SK-N-SH (cell line): ENCODE measurements at regions not wholly inside any gene's neighbourhood (a gene's known extent, or its start where the extent isn't known, plus 50 kb on each side); places are given as distances from the start of the nearest gene placed in this dataset.

Source experiments
- CTCF ChIA-PET: fragments of 300-600, 350-600 bp; formaldehyde crosslinking; extraction: SDS; loops from one replicate; lab custom pipeline; 2021; lab: Yijun Ruan, JAX
- POLR2A ChIA-PET: fragments of 350-600 bp; sonication (Branson Sonifier 250); formaldehyde crosslinking; extraction: SDS; loops from one replicate; lab custom pipeline; 2020; ENCODE audit warnings: antibody characterized with exemption, inconsistent platforms; lab: Yijun Ruan, JAX
- DNase-seq: peaks from one replicate; pipeline ENCODE4 v3.0.0; 2012
- H2AFZ ChIP-seq: fragments of 200-600 bp; sonication (generic); 2 replicates; pipeline ENCODE4 v1.8.1; 2016; ENCODE audit warnings: antibody characterized with exemption, mild to moderate bottlenecking, low read depth
- H3F3A ChIP-seq: fragments of 200-600 bp; sonication (generic); replicated peaks from 2 replicates; pipeline ENCODE3; 2016; ENCODE audit warnings: antibody characterized with exemption, mild to moderate bottlenecking; ENCODE audit not compliant: insufficient read depth
- H3K27ac ChIP-seq, 2 experiments: fragments of 200-500 bp in 1 of 2; fragments of 200-600 bp in 1 of 2; sonication (Bioruptor generic) in 1 of 2; sonication (generic), shearing (Covaris generic) in 1 of 2; 2 replicates each; pipeline versions ENCODE4 v1.5.1 to v1.6.1; 2014 to 2016; ENCODE audit warnings: low read depth in 2 of 2, inconsistent platforms in 1 of 2, low read length in 1 of 2, mild to moderate bottlenecking in 1 of 2, mixed read lengths in 1 of 2
- H3K27me3 ChIP-seq: fragments of 200-600 bp; sonication (generic), shearing (Covaris generic); 2 replicates; pipeline ENCODE4 v1.6.1; 2016; ENCODE audit warnings: mixed run types; ENCODE audit not compliant: insufficient read depth
- H3K36me3 ChIP-seq, 2 experiments: fragments of 200-500 bp in 1 of 2; fragments of 200-600 bp in 1 of 2; sonication (Bioruptor generic) in 1 of 2; sonication (generic) in 1 of 2; replicated peaks in 1 of 2; 2 replicates each; pipeline versions ENCODE3 to v1.5.1; 2014 to 2016; ENCODE audit warnings: low read length in 1 of 2, mild to moderate bottlenecking in 1 of 2; ENCODE audit not compliant: insufficient read depth in 2 of 2, control insufficient read depth in 1 of 2
- H3K4me1 ChIP-seq, 2 experiments: fragments of 200-500 bp in 1 of 2; fragments of 200-600 bp in 1 of 2; sonication (Bioruptor generic) in 1 of 2; sonication (generic), shearing (Covaris generic) in 1 of 2; 2 replicates each; pipeline versions ENCODE4 v1.5.1 to v1.6.1; 2014 to 2016; ENCODE audit warnings: low read depth in 1 of 2, low read length in 1 of 2, mixed run types in 1 of 2; ENCODE audit not compliant: insufficient read depth in 2 of 2, control insufficient read depth in 1 of 2
- H3K4me2 ChIP-seq: fragments of 200-600 bp; sonication (generic), shearing (Covaris generic); 2 replicates; pipeline ENCODE4 v1.6.1; 2017; ENCODE audit warnings: mixed run types
- H3K4me3 ChIP-seq, 2 experiments: fragments of 200-500 bp in 1 of 2; fragments of 200-600 bp in 1 of 2; sonication (Bioruptor generic) in 1 of 2; sonication (generic), shearing (Covaris generic) in 1 of 2; 2 replicates each; pipeline versions ENCODE4 v1.5.1 to v1.8.1; 2014 to 2016; ENCODE audit warnings: low read depth in 2 of 2, inconsistent platforms in 1 of 2, low read length in 1 of 2, mild to moderate bottlenecking in 1 of 2, mixed read lengths in 1 of 2, moderate library complexity in 1 of 2
- H3K79me2 ChIP-seq: fragments of 200-600 bp; sonication (generic); 2 replicates; pipeline ENCODE4 v1.8.1; 2017; ENCODE audit warnings: mild to moderate bottlenecking; ENCODE audit not compliant: insufficient read depth
- H3K9ac ChIP-seq: fragments of 200-600 bp; sonication (generic); 2 replicates; pipeline ENCODE4 v1.6.1; 2017; ENCODE audit warnings: mixed run types
- H3K9me2 ChIP-seq: fragments of 200-600 bp; sonication (generic); 2 replicates; pipeline ENCODE4 v1.6.1; 2017; ENCODE audit warnings: mixed run types
- H3K9me3 ChIP-seq: fragments of 200-600 bp; sonication (generic); 2 replicates; pipeline ENCODE4 v1.6.1; 2017; ENCODE audit warnings: mixed run types, mild to moderate bottlenecking, moderate library complexity
- H4K20me1 ChIP-seq: fragments of 200-600 bp; sonication (generic); 2 replicates; pipeline ENCODE4 v1.6.1; 2017; ENCODE audit warnings: mild to moderate bottlenecking, mixed run types; ENCODE audit not compliant: insufficient read depth
- EP300 ChIP-seq, 2 experiments: IDR thresholded peaks; 2 replicates each; pipeline versions ENCODE4 v1.4.0 to v1.6.1; 2012; ENCODE audit warnings: borderline replicate concordance in 1 of 2, low read depth in 1 of 2, low read length in 1 of 2
- EZH2phosphoT487 ChIP-seq: fragments of 200-600 bp; sonication (generic); IDR thresholded peaks from 2 replicates; pipeline ENCODE4 v1.6.1; 2017; ENCODE audit warnings: low read depth, mixed run types, mild to moderate bottlenecking, antibody characterized with exemption, moderate library complexity, borderline replicate concordance
- FOXM1 ChIP-seq: IDR thresholded peaks from 2 replicates; pipeline ENCODE4 v1.4.0; 2012; ENCODE audit warnings: low read depth, mild to moderate bottlenecking
- GATA2 ChIP-seq: sonication (generic); formaldehyde crosslinking; IDR thresholded peaks from 2 replicates; pipeline ENCODE4 v1.5.0; 2020; ENCODE audit warnings: mild to moderate bottlenecking, missing genetic modification reagents
- JUND ChIP-seq: IDR thresholded peaks from 2 replicates; pipeline ENCODE4 v1.4.0; 2012
- NRF1 ChIP-seq: IDR thresholded peaks from 2 replicates; pipeline ENCODE4 v1.6.1; 2012; ENCODE audit warnings: low read depth, mild to moderate bottlenecking, low read length
- POLR2AphosphoS5 ChIP-seq: IDR thresholded peaks from 2 replicates; pipeline ENCODE4 v1.6.1; 2012; ENCODE audit warnings: low read depth, low read length
- RAD21 ChIP-seq: IDR thresholded peaks from 2 replicates; pipeline ENCODE4 v1.6.1; 2012; ENCODE audit warnings: mild to moderate bottlenecking, low read length
- RFX5 ChIP-seq: IDR thresholded peaks from 2 replicates; pipeline ENCODE4 v1.6.1; 2012; ENCODE audit warnings: mild to moderate bottlenecking, improper control_type of control experiment, low read length
- SIN3A ChIP-seq: IDR thresholded peaks from 2 replicates; pipeline ENCODE4 v1.6.1; 2012; ENCODE audit warnings: low read depth, mild to moderate bottlenecking, low read length, moderate library complexity, borderline replicate concordance
- TCF12 ChIP-seq: IDR thresholded peaks from 2 replicates; pipeline ENCODE4 v1.4.0; 2012
- TEAD4 ChIP-seq: IDR thresholded peaks from 2 replicates; pipeline ENCODE4 v1.4.0; 2012; ENCODE audit warnings: mild to moderate bottlenecking, borderline replicate concordance; ENCODE audit not compliant: insufficient read depth
- YY1 ChIP-seq: IDR thresholded peaks from 2 replicates; pipeline ENCODE4 v1.4.0; 2012; ENCODE audit warnings: low read depth, mild to moderate bottlenecking
- ZBTB33 ChIP-seq: IDR thresholded peaks from 2 replicates; pipeline ENCODE4 v1.4.0; 2012; ENCODE audit warnings: low read depth, borderline replicate concordance
- WGBS: methylation state at CpG from one replicate; pipeline ENCODE4 v1.1.6; 2017; ENCODE audit warnings: low lambda C conversion rate; 5-methylcytosine and 5-hydroxymethylcytosine counted together
- TF ChIP-seq, protein P1 (sequence below): fragments of 200-600 bp; sonication (generic); IDR thresholded peaks from 2 replicates; pipeline ENCODE4 v1.6.1; 2017; ENCODE audit warnings: antibody characterized with exemption, mild to moderate bottlenecking, moderate library complexity
- TF ChIP-seq, protein P2 (sequence below): fragments of 150-350 bp; IDR thresholded peaks from 2 replicates; pipeline ENCODE4 v1.6.1; 2016; ENCODE audit warnings: mild to moderate bottlenecking, low read depth, low read length
- TF ChIP-seq, protein P3 (sequence below): IDR thresholded peaks from 2 replicates; pipeline ENCODE4 v1.4.0; 2012; ENCODE audit warnings: low read depth

DNA sequence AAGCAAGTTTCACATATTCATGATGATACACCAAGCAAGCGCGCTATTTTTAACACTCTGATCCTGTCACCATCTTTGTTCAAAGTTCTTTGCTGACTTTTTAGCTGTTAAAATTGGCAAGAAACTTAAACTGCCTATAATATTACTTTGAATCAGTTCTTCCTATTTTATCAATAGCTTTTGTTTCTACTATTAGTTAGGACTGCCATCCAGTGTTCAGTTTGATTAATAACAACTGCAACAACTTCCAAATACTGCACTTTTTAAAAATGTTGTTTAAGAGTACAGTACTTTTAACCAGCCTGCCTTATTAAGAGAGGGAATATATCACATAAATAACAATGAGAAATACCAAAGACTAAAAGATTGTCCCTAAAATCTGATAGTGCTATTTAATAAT is 614.3 kb downstream of the FAM133A start:
- H4K20me1 ChIP-seq: no peaks in the 10 kb centered on the region
- H3K9me3 ChIP-seq: no peaks in the 10 kb centered on the region
- no peaks in the 10 kb centered on the region for H3F3A ChIP-seq
- TF ChIP-seq, protein P1, sequence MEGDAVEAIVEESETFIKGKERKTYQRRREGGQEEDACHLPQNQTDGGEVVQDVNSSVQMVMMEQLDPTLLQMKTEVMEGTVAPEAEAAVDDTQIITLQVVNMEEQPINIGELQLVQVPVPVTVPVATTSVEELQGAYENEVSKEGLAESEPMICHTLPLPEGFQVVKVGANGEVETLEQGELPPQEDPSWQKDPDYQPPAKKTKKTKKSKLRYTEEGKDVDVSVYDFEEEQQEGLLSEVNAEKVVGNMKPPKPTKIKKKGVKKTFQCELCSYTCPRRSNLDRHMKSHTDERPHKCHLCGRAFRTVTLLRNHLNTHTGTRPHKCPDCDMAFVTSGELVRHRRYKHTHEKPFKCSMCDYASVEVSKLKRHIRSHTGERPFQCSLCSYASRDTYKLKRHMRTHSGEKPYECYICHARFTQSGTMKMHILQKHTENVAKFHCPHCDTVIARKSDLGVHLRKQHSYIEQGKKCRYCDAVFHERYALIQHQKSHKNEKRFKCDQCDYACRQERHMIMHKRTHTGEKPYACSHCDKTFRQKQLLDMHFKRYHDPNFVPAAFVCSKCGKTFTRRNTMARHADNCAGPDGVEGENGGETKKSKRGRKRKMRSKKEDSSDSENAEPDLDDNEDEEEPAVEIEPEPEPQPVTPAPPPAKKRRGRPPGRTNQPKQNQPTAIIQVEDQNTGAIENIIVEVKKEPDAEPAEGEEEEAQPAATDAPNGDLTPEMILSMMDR: peak; percentile 36
- TF ChIP-seq RAD21 (0 out of 2 replicates have a peak, but pooled peaks have one; percentile 5), GATA2 (no peak)
- no peak overlapping the region for H3K4me3 ChIP-seq
- POLR2A ChIA-PET: no interaction called here
- H3K4me2 ChIP-seq: no peak overlapping the region
- no peaks in the 10 kb centered on the region for H3K79me2 ChIP-seq
- CTCF ChIA-PET: no interaction called here
- H2AFZ ChIP-seq: no peak overlapping the region
- no peak overlapping the region for H3K9ac ChIP-seq
- no peaks in the 10 kb centered on the region for H3K36me3 ChIP-seq
- no peaks in the 10 kb centered on the region for H3K27me3 ChIP-seq
- no peak overlapping the region for H3K27ac ChIP-seq
- no peaks in the 10 kb centered on the region for H3K4me1 ChIP-seq
- 41% methylated on average over 2 of the region's 2 CpGs for WGBS
- H3K9me2 ChIP-seq: peaks cover 2% of the 10 kb centered on the region; the same call in 1 of the 2 replicates
- no peak for DNase-seq

GRCh38 chrX:94288972-94289371 is 615.0 kb downstream of the FAM133A start:
- H3K4me3 ChIP-seq: no peak overlapping the region
- no peaks in the 10 kb centered on the region for H4K20me1 ChIP-seq
- no peaks in the 10 kb centered on the region for H3K36me3 ChIP-seq
- TF ChIP-seq, protein P2, sequence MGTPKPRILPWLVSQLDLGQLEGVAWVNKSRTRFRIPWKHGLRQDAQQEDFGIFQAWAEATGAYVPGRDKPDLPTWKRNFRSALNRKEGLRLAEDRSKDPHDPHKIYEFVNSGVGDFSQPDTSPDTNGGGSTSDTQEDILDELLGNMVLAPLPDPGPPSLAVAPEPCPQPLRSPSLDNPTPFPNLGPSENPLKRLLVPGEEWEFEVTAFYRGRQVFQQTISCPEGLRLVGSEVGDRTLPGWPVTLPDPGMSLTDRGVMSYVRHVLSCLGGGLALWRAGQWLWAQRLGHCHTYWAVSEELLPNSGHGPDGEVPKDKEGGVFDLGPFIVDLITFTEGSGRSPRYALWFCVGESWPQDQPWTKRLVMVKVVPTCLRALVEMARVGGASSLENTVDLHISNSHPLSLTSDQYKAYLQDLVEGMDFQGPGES: no peak
- TF ChIP-seq EZH2phosphoT487 (no peak), YY1 (no peak), RFX5 (no peak), TCF12 (no peak), POLR2AphosphoS5 (no peak), TEAD4 (no peak), NRF1 (no peak), JUND (no peak), FOXM1 (no peak), SIN3A (no peak), ZBTB33 (no peak), EP300 (IDR thresholded peaks at IDR 0.05; ENCODE audit: borderline replicate concordance in 1 of 2, low read depth in 1 of 2, low read length in 1 of 2) (no peak)
- TF ChIP-seq, protein P3, sequence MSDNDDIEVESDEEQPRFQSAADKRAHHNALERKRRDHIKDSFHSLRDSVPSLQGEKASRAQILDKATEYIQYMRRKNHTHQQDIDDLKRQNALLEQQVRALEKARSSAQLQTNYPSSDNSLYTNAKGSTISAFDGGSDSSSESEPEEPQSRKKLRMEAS: no peak
- H3K79me2 ChIP-seq: no peaks in the 10 kb centered on the region
- no peaks in the 10 kb centered on the region for H3K27me3 ChIP-seq
- no peak overlapping the region for H3K4me2 ChIP-seq
- peaks cover 2% of the 10 kb centered on the region; the same call in 1 of the 2 replicates for H3K9me2 ChIP-seq
- H3K9ac ChIP-seq: no peak overlapping the region
- H3K27ac ChIP-seq: no peak overlapping the region
- H3F3A ChIP-seq: no peaks in the 10 kb centered on the region
- WGBS: 0% methylated on average over 1 of the region's 1 CpG
- ChIA-PET POLR2A (no interaction called here), CTCF (no interaction called here)
- DNase-seq: no peak
- no peaks in the 10 kb centered on the region for H3K9me3 ChIP-seq
- H3K4me1 ChIP-seq: no peaks in the 10 kb centered on the region
- H2AFZ ChIP-seq: no peak overlapping the region
